Medulla oblongata (tissue), 1 donor: ENCODE measurements at regions not wholly inside any gene's neighbourhood (a gene's known extent, or its start where the extent isn't known, plus 50 kb on each side); places are given as distances from the start of the nearest gene placed in this dataset.
A peak's percentile ranks its signal among the peaks of the same experiment; 100 is the strongest.

Source experiments
- DNase-seq: peaks from one replicate; pipeline ENCODE4 v3.0.0-alpha.2; 2015; ENCODE audit errors: extremely low spot score

DNA sequence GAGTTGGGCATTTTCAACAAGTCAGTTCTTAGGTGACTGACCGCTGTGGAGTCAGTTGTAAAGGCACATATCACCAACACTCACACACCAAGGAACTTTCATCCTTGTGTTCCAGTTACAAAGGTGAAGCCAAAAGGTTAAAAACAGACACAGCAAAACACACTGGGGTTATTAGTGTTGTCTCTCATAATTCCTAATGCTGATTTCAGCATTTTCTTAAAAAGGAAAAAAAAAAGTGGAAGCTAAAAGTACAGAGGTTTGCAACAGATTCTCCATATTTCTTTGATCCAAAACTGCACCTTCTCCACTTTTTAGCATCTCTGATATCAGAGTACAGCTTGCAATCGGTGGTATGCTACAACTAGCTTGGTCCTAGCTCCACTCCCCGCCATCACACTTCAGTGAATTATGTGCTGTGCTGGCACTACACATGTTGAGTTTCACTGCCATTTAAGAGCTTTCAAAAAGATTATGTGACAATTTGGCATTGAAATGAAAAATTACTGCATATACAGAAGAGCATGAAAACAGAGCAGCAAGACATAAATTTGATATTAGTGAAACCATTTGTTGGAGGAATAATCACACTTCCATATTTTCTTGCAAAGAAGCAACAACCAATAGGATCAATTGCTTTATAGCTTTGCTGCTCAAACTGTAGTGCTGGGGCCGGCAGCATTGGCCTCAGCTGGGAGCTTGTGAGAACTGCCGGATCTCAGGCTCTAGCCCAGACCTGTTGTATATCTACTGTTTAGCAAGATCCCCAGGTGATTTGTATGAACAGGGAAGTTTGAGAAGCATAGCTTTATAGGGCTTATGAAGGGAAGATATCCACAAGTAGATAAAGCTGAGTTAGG, 62.3 kb upstream of the DAPL1 start:
- no peak for DNase-seq

DNA sequence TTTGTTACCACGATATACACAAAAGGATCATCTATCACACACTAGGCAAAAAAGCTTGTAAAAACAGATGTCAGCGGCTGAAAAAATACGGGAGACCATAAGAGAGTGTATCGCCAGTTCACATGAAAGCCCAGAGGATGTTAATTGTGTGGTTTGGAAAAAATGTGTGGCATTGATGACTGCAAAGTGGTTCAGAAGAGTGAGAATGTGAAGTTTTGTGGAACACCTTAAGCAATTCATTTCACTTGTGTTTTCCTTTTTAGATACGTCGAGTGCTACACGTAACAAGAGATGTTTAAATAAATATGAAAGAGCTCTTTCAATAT, 61.7 kb upstream of the DAPL1 start:
- DNase-seq, result no peak

GRCh38 chr2:158734442-158734841, 60.7 kb upstream of the DAPL1 start:
- no peak for DNase-seq

- no peak for DNase-seq
These were observed 59.1 kb upstream of the DAPL1 start for GRCh38 chr2:158735822-158736580.

- DNase-seq, result no peak
These were observed 56.8 kb upstream of the DAPL1 start for GRCh38 chr2:158738363-158738762.

DNA sequence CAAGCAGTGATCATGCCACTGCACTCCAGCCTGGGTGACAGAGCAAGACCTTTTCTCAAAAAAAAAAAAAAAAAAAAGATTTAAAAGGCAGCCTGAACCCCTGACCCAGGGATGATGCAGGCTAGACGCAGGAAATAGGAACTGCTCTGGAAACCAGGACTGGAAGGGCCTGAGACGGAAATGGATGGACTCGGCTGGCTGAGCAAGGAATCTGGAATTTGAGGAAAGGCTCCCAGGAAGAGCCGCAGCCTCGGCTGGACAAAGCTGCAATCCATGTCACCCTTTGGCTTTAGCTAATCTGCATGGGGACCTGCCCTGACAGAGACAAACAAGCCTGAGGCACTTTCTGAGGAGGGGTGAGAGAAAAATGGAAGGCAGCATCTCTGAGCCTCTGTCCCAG, 55.0 kb upstream of the DAPL1 start:
- no peak for DNase-seq

- no peak for DNase-seq
These were observed 54.5 kb upstream of the DAPL1 start for GRCh38 chr2:158740621-158741020.

DNA sequence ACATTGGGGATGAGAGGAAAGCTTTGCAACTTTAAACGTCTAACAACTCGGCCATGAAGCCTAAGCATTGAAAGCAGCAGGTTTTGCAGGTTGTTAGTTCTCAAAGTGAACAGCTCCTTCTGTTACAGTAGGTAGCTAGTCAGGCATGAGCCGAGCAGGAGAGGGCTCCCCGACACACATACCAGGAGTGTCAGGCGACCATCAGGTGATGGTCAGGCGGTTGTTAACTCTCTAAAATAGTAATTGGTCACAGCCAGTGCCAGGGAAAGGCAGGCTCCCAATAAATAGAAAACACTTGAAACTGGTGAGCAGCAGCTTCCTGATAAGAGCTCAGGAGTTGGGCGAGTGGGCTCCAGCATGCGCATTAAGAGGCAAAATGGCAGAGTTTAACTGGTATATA, 53.5 kb upstream of the DAPL1 start:
- no peak for DNase-seq

DNA sequence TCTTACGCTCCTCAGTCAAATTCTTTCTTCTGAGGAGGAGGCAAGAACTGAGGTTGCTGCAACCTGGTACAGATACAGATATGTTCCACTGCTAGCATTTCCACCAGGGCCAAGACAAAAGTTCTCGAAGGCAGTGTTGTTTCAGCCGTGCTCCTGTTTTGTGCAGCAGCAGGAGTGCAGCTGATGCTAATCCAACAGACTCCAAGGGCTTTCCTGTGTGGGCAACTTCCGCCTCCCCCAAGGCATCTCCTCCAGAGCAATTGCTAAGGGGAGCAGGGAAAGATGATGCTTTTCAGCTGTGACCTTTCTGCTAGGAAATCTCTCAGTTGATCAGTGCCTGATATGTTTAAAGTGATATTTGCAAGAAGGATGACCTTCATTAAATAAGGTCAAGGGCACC, 52.6 kb upstream of the DAPL1 start:
- DNase-seq, result no peak

DNA sequence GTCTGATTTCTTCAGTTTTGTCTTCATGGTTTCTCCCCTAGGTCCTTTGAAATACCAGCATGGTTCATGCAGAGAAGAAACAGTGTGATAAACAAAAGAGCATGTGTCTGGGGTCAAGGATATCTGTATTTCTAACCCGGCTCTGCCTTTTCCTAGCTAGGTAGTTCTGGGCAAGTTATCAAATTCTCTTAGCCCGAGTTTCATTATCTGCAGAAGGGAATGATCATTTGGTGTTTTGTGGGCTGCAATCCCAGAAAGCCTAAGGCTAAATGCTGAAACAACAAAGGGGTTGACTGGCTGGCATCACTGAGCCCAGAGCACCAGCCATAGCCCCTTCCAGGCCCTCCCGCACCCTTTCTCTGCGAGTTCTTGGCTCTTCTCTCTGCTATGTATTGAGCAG, 51.7 kb upstream of the DAPL1 start:
- DNase-seq, result no peak

- DNase-seq, result no peak
These were observed 51.2 kb upstream of the DAPL1 start for GRCh38 chr2:158743879-158744278.

DNA sequence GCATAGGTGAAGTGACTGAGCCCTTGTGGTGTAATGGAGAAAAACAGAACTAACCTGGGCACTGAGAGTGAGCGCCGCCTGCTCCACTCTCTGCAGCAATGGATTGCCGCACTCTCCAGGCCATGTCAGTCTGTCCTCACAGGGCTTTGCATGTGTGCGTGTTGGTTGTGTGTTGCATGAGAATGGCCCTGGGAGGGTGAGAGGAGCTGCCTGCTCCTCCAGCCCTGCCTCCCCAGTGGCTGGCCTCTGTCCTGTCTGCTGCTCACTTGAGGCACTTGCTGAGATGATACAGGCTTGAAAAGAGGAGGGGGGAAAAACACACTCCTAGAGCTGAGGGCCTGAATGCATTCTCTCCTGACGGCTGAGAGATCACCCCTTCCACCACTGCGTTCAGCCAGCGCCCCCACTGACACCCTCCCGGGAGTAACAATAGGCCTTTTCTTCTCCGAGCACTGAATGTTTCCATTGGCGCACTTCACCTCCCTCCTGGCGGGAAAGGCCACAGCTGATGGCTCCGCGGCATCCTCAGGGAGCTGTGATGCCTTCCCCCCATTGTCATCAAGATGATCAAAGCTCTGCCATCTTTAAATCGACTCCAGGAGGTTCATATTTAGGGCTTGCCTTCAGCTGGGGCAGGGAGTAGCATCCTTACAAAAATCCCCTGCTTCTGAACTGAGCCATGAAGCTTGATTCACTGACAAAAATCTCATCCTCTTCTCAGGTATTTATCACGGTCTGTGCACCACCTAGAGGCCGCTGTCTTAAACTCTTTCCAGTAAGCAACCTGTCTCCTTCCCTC, 49.9 kb upstream of the DAPL1 start:
- DNase-seq, result peak; percentile 79
